ENCODE measurements at regions not wholly inside any gene's neighbourhood (a gene's known extent, or its start where the extent isn't known, plus 50 kb on each side); places are given as distances from the start of the nearest gene placed in this dataset.

- H3K27me3 Mint-ChIP-seq (ENCODE audit: low read depth) = no peaks in the 10 kb centered on the region; the same call in none of the 2 replicates
- POLR2A ChIA-PET = no interaction called here
- CTCF ChIA-PET = no interaction called here
- DNase-seq (ENCODE audit: low spot score) = no peak
- no peak overlapping the region for H3K27ac Mint-ChIP-seq
- peaks cover 28% of the 10 kb centered on the region for H3K36me3 Mint-ChIP-seq
- peaks cover 62% of the 10 kb centered on the region for H3K9me3 Mint-ChIP-seq
- ATAC-seq = no peak
- H3K4me1 Mint-ChIP-seq = no peaks in the 10 kb centered on the region
- no peak for TF ChIP-seq ZNF396 (CRISPR knock-in tag; IDR thresholded peaks at IDR 0.05; ENCODE audit: borderline replicate concordance)
- TF ChIP-seq ESRRA (CRISPR knock-in tag; IDR thresholded peaks at IDR 0.05; ENCODE audit: borderline replicate concordance) = no peak
- no peak for TF ChIP-seq MLX (CRISPR knock-in tag; IDR thresholded peaks at IDR 0.05)
- TF ChIP-seq SP1 (CRISPR knock-in tag; conservative IDR thresholded peaks at IDR 0.05) = no peak
- TF ChIP-seq GTF2I (CRISPR knock-in tag; conservative IDR thresholded peaks at IDR 0.05) = no peak
- TF ChIP-seq MXD4 (CRISPR knock-in tag; IDR thresholded peaks at IDR 0.05; ENCODE audit: borderline replicate concordance) = no peak
- no peak for TF ChIP-seq ZNF281 (CRISPR knock-in tag; IDR thresholded peaks at IDR 0.05)
- TF ChIP-seq NFATC4 (CRISPR knock-in tag; IDR thresholded peaks at IDR 0.05) = no peak
- TF ChIP-seq CREM (CRISPR knock-in tag; IDR thresholded peaks at IDR 0.05) = no peak
- no peak for TF ChIP-seq RELA (CRISPR knock-in tag; IDR thresholded peaks at IDR 0.05; ENCODE audit: borderline replicate concordance)
- no peak for TF ChIP-seq OVOL2 (CRISPR knock-in tag; IDR thresholded peaks at IDR 0.05; ENCODE audit: borderline replicate concordance)
- no peak for TF ChIP-seq ZNF317 (CRISPR knock-in tag; IDR thresholded peaks at IDR 0.05; ENCODE audit: borderline replicate concordance, low read depth)
- TF ChIP-seq GABPB1 (CRISPR knock-in tag; IDR thresholded peaks at IDR 0.05) = no peak
- no peak for TF ChIP-seq ATF3 (CRISPR knock-in tag; conservative IDR thresholded peaks at IDR 0.05)
- TF ChIP-seq NR1H2 (CRISPR knock-in tag; IDR thresholded peaks at IDR 0.05) = no peak
- no peak for TF ChIP-seq PRDM15 (CRISPR knock-in tag; IDR thresholded peaks at IDR 0.05)
- no peak for TF ChIP-seq E2F5 (CRISPR knock-in tag; IDR thresholded peaks at IDR 0.05)
- no peak for TF ChIP-seq AFF4 (CRISPR knock-in tag; IDR thresholded peaks at IDR 0.05; ENCODE audit: borderline replicate concordance)
- no peak for TF ChIP-seq RORB (CRISPR knock-in tag; IDR thresholded peaks at IDR 0.05)
- H3K4me3 Mint-ChIP-seq = no peak overlapping the region
These were observed 78.2 kb upstream of the HTR1A start for GRCh38 chr5:64040490-64040889.
